Spleen (tissue), 11 donors: ENCODE measurements at regions not wholly inside any gene's neighbourhood (a gene's known extent, or its start where the extent isn't known, plus 50 kb on each side); places are given as distances from the start of the nearest gene placed in this dataset.

ENCODE experiments used
- DNase-seq: peaks from one replicate; pipeline ENCODE4 v3.0.0-alpha.2; 2020
- H3K27ac ChIP-seq, 8 donors: fragments of 200-600 bp; sonication (generic) in 7 of 8; 1 replicate in 4 of 8; 2 replicates in 4 of 8; pipeline versions ENCODE4 v1.5.0 to v1.8.0; 2016 to 2021; ENCODE audit warnings: inconsistent platforms in 4 of 8, mild to moderate bottlenecking in 4 of 8, moderate library complexity in 1 of 8
- H3K27me3 ChIP-seq, 7 donors: fragments of 200-600 bp; sonication (generic) in 6 of 7; replicated peaks in 1 of 7; 1 replicate in 4 of 7; 2 replicates in 3 of 7; pipeline versions ENCODE4 v1.5.0 to v1.8.0; 2016 to 2021; ENCODE audit warnings: inconsistent platforms in 3 of 7, mild to moderate bottlenecking in 1 of 7
- H3K36me3 ChIP-seq, 6 donors: fragments of 200-600 bp; sonication (generic) in 5 of 6; 1 replicate in 4 of 6; 2 replicates in 2 of 6; pipeline versions ENCODE4 v1.5.0 to v1.8.0; 2016 to 2021; ENCODE audit warnings: inconsistent platforms in 2 of 6
- H3K4me1 ChIP-seq, 6 donors: fragments of 200-600 bp; sonication (generic) in 5 of 6; 1 replicate in 3 of 6; 2 replicates in 3 of 6; pipeline versions ENCODE4 v1.5.0 to v1.8.0; 2016 to 2021; ENCODE audit warnings: inconsistent platforms in 3 of 6
- H3K4me3 ChIP-seq, 8 donors: fragments of 200-600 bp; sonication (generic) in 7 of 8; 1 replicate in 4 of 8; 2 replicates in 4 of 8; pipeline versions ENCODE4 v1.5.0 to v1.8.0; 2016 to 2021; ENCODE audit warnings: inconsistent platforms in 4 of 8, mild to moderate bottlenecking in 4 of 8, moderate library complexity in 2 of 8
- H3K9me3 ChIP-seq, 8 donors: fragments of 200-600 bp; sonication (generic) in 7 of 8; 1 replicate in 4 of 8; 2 replicates in 4 of 8; pipeline versions ENCODE4 v1.5.0 to v1.8.0; 2016 to 2021; ENCODE audit warnings: inconsistent platforms in 4 of 8
- CTCF ChIP-seq, 11 experiments: fragments of 200-600 bp in 7 of 11; fragments of 450-650 bp in 4 of 11; sonication (generic) in 4 of 11; IDR thresholded peaks in 8 of 11; conservative IDR thresholded peaks in 3 of 11; 1 replicate in 7 of 11; 2 replicates in 4 of 11; pipeline versions ENCODE4 v1.4.0 to v1.8.0; 2016 to 2021; ENCODE audit warnings: antibody characterized with exemption in 11 of 11, inconsistent platforms in 4 of 11, mild to moderate bottlenecking in 1 of 11
- POLR2A ChIP-seq, 3 donors: fragments of 450-650 bp; IDR thresholded peaks; one replicate each; pipeline ENCODE4 v1.5.1; 2017; ENCODE audit warnings: antibody characterized with exemption in 3 of 3, mild to moderate bottlenecking in 1 of 3
- POLR2AphosphoS5 ChIP-seq, 3 donors: sonication (generic); formaldehyde crosslinking; IDR thresholded peaks; one replicate each; pipeline ENCODE4 v1.5.1; 2017; ENCODE audit warnings: antibody characterized with exemption in 3 of 3
- WGBS, 5 donors: extraction: QIAGEN DNeasy Blood & Tissue Kit in 3 of 5; methylation state at CpG; one replicate each; pipeline versions ENCODE4 v1.1.5 to v1.1.7; 2013 to 2018; 5-methylcytosine and 5-hydroxymethylcytosine counted together
- intact Hi-C: fragments of 100-400 bp; cut with DNase I; formaldehyde crosslinking; loops from one replicate; pipeline ENCODE4 v1.15.0; 2023; ENCODE audit warnings: low total_unique reads
- donor health status: healthy with polysubstance abuse.
- donor health status: DM: no; HTN: no; CAD: no; lungs with moderate emphysema.
- donor health status: DM: no; HTN: no; CAD: no.
- donor health status: Bipolar disorder and iron deficiency.
- donor health status: healthy.
- donor health status: DM: no; HTN: no; CAD: no.
- donor health status: DM: yes; HTN: yes; CAD: no.

- TF ChIP-seq POLR2A (IDR thresholded peaks at IDR 0.05) (no peak), CTCF (IDR thresholded peaks at IDR 0.05 in 8 of 11, conservative IDR thresholded peaks at IDR 0.05 in 3 of 11) (no peak), POLR2AphosphoS5 (IDR thresholded peaks at IDR 0.05) (no peak)
- intact Hi-C loops = no loop called here
- DNase-seq = no peak
- Histone ChIP-seq H3K9me3 (peaks cover 0 to 13% (median 7%) of the 10 kb centered on the region in 8 donors), H3K36me3 (no peaks in the 10 kb centered on the region), H3K27ac (no peak overlapping the region), H3K4me3 (no peak overlapping the region), H3K4me1 (no peaks in the 10 kb centered on the region), H3K27me3 (no peaks in the 10 kb centered on the region)
Measured at GRCh38 chr7:118758582-118758981, 534.1 kb downstream of the ANKRD7 start.

- no peak for DNase-seq
- Histone ChIP-seq H3K4me3 (no peak overlapping the region), H3K9me3 (peaks cover 0 to 14% (median 7%) of the 10 kb centered on the region in 8 donors), H3K27me3 (no peaks in the 10 kb centered on the region), H3K27ac (no peak overlapping the region), H3K36me3 (no peaks in the 10 kb centered on the region), H3K4me1 (no peaks in the 10 kb centered on the region)
- intact Hi-C loops = no loop called here
- TF ChIP-seq POLR2A (IDR thresholded peaks at IDR 0.05) = no peak
Measured at GRCh38 chr7:118759921-118760320, 535.4 kb downstream of the ANKRD7 start.

DNA sequence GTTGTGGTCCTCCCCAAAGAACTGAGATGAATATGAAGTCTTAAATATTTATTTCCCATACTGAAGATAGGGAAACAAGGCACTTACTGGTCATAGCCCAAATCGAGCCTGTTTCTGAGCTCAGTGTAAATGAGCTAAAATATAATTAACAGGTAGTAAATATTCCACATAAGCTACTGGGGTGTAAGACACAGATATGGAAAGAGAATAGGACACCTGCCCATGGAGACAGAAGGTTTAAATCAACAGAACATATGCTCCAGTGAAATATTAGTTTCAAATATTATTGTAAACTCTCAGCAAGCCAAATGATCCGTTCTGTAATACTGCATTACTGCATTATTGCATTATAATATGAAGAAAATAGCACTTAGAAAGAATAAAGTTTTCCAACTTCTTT lies 537.9 kb downstream of the ANKRD7 start:
- WGBS, 5 donors = 64 to 78% (median 75%) methylated on average over 2 of the region's 2 CpGs
- TF ChIP-seq CTCF (IDR thresholded peaks at IDR 0.05 in 8 of 11, conservative IDR thresholded peaks at IDR 0.05 in 3 of 11) (no peak), POLR2AphosphoS5 (IDR thresholded peaks at IDR 0.05) (no peak), POLR2A (IDR thresholded peaks at IDR 0.05) (no peak)
- Histone ChIP-seq H3K27me3 (no peaks in the 10 kb centered on the region), H3K36me3 (no peaks in the 10 kb centered on the region), H3K4me1 (no peaks in the 10 kb centered on the region), H3K9me3 (peaks cover 0 to 14% (median 7%) of the 10 kb centered on the region in 8 donors), H3K4me3 (no peak overlapping the region), H3K27ac (no peak overlapping the region)
- no peak for DNase-seq
- intact Hi-C loops = no loop called here

DNA sequence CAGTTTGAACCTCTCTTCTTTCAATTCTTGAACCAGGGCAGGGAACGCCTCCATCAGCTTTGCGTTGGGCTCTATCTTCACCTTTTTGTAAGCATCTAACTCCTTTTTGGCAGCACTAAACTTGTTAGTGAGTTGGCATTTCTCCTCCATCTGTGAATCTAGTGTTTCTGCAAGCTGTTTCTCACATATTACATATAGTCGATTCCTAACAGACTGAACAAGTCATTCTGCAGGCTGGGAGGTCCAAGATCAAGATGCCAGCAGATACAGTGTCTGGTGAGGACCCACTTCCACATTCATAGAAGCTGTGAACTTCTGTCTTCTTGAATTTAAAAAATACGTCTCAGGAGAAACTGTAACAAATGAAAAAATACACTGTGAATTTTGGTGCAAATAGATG lies 539.7 kb downstream of the ANKRD7 start:
- 85 to 89% (median 88%) methylated on average over 4 of the region's 4 CpGs for WGBS, 5 donors
- Histone ChIP-seq H3K36me3 (no peaks in the 10 kb centered on the region), H3K27ac (no peak overlapping the region), H3K9me3 (peaks cover 0 to 14% (median 7%) of the 10 kb centered on the region in 8 donors), H3K27me3 (no peaks in the 10 kb centered on the region), H3K4me1 (no peaks in the 10 kb centered on the region), H3K4me3 (no peak overlapping the region)
- intact Hi-C loops = no loop called here
- TF ChIP-seq CTCF (IDR thresholded peaks at IDR 0.05 in 8 of 11, conservative IDR thresholded peaks at IDR 0.05 in 3 of 11) (no peak), POLR2A (IDR thresholded peaks at IDR 0.05) (no peak), POLR2AphosphoS5 (IDR thresholded peaks at IDR 0.05) (no peak)
- DNase-seq = no peak

DNA sequence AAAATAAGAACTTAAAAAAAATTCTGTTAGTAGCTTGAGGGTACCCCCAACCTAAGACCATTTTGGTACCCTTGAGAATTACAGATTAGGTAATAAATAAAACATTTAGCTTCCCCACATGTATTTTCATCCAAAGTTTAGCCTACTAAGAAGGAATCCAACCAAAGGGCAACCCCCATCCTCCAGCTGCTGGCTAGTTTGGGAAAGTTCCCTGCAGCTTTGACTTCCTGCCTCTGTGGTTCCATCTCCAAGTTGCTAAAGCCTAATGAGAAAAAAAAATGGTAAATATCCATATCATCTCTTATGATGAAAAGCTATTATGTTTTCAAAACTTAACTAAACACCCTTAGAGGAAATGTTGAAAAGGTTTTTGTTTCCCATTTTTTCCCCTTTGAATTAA lies 547.2 kb downstream of the ANKRD7 start:
- H3K36me3 ChIP-seq = no peaks in the 10 kb centered on the region
- H3K9me3 ChIP-seq = no peaks in the 10 kb centered on the region
- no peak for TF ChIP-seq POLR2AphosphoS5 (IDR thresholded peaks at IDR 0.05)
- no peak for TF ChIP-seq POLR2A (IDR thresholded peaks at IDR 0.05)
- no peak for TF ChIP-seq CTCF (IDR thresholded peaks at IDR 0.05 in 8 of 11, conservative IDR thresholded peaks at IDR 0.05 in 3 of 11)
- no peak for DNase-seq
- no peaks in the 10 kb centered on the region for H3K4me1 ChIP-seq
- H3K27me3 ChIP-seq = no peaks in the 10 kb centered on the region
- no peak overlapping the region for H3K27ac ChIP-seq
- H3K4me3 ChIP-seq = no peak overlapping the region
- intact Hi-C loops = no loop called here
